ENCODE measurements at regions not wholly inside any gene's neighbourhood (a gene's known extent, or its start where the extent isn't known, plus 50 kb on each side); places are given as distances from the start of the nearest gene placed in this dataset.

- TF ChIP-seq GATA2 (IDR thresholded peaks at IDR 0.05; ENCODE audit: low read depth, low read length) (no peak), GATA3 (IDR thresholded peaks at IDR 0.05; ENCODE audit: low read depth, low read length) (no peak)
Measured at GRCh38 chr7:155913291-155913690, 101.0 kb upstream of the SHH start.

All from SH-SY5Y (cell line).